ENCODE measurements at regions not wholly inside any gene's neighbourhood (a gene's known extent, or its start where the extent isn't known, plus 50 kb on each side); places are given as distances from the start of the nearest gene placed in this dataset.

- Mint-ChIP-seq H3K27me3 (ENCODE audit: low read depth) (peaks cover 8% of the 10 kb centered on the region), H3K4me3 (no peak overlapping the region)
- no peak for ATAC-seq (replicated peaks in 1 of 2)
Observed at GRCh38 chr5:54837093-54837492, 148.3 kb downstream of the ESM1 start.

DNA sequence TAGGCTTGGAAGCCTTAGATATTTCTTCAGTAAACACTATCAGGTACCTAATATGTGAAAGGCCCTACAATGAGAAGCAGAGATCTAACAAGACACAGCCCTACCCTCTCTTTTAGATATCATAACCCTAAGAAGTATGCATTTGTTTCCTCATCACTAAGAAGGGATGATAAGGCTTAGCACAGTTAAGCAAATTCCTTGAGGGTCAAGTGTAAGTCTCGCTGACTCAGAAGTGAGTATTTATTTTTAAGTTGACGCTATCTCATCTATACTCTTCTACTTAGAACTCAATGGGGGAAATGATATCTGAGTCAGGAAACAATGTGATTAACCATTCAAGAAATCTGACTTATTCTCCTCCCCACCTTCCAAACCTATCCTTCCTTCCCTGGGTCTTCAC is 149.7 kb downstream of the ESM1 start:
- H3K4me3 Mint-ChIP-seq = no peak overlapping the region

More at GRCh38 chr5:54837093-54837492, 148.3 kb downstream of the ESM1 start:
- no peak for DNase-seq
- Mint-ChIP-seq H3K27ac (no peak overlapping the region), H3K9me3 (no peaks in the 10 kb centered on the region), H3K36me3 (ENCODE audit: insufficient read depth in 2 of 2) (no peaks in the 10 kb centered on the region), H3K4me1 (ENCODE audit: low read depth) (peaks cover 12% of the 10 kb centered on the region)

DNA sequence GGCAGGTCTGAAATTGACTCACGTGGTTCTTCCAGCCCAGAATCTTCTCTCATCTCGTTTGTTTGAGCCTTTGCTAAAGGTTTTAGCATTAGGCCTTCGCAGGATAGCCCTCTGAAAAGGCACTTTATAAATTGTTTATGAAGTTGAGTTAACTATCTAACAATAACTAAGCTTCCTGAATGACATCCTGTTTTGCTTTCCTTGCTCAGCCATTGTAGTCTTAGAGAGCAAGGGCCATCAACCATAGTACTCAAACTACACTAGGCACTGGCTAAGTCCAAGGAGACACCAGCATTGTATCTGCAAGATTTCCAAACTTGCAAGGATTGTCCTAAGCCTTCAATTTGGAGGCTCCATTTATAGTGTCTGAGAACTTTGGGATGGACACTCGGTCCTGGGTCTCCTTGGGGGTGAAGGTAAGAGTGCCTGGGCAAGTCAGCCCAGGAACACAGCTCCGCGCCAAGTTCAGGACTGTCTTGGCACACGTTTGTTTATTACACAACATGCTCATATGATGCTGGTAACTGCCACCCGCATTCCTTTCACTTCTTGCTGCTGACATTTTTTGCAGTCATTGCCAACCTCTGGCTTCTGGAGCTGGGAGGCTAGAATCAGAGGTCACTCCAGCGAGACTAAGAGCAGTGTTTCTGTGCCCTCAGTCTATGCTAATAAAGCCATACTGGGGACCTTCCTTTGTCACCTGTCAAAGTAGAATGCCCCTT is 151.1 kb downstream of the ESM1 start:
- ATAC-seq (replicated peaks in 1 of 2) (no peak), DNase-seq (no peak)
- Mint-ChIP-seq H3K4me1 (ENCODE audit: low read depth) (peaks cover under 1% of the 10 kb centered on the region), H3K36me3 (ENCODE audit: insufficient read depth in 2 of 2) (no peaks in the 10 kb centered on the region), H3K4me3 (no peak overlapping the region), H3K27ac (no peak overlapping the region), H3K9me3 (no peaks in the 10 kb centered on the region), H3K27me3 (ENCODE audit: low read depth) (peaks cover 15% of the 10 kb centered on the region)

More for the DNA sequence above, 149.7 kb downstream of the ESM1 start:
- no peak for ATAC-seq (replicated peaks in 1 of 2)
- no peak for DNase-seq
- Mint-ChIP-seq H3K36me3 (ENCODE audit: insufficient read depth in 2 of 2) (no peaks in the 10 kb centered on the region), H3K9me3 (no peaks in the 10 kb centered on the region), H3K4me1 (ENCODE audit: low read depth) (peaks cover 12% of the 10 kb centered on the region), H3K27ac (no peak overlapping the region), H3K27me3 (ENCODE audit: low read depth) (peaks cover 15% of the 10 kb centered on the region)

- Mint-ChIP-seq H3K36me3 (ENCODE audit: insufficient read depth in 2 of 2) (no peaks in the 10 kb centered on the region), H3K27ac (no peak overlapping the region), H3K27me3 (ENCODE audit: low read depth) (peaks cover 14% of the 10 kb centered on the region), H3K4me1 (ENCODE audit: low read depth) (no peaks in the 10 kb centered on the region), H3K4me3 (no peak overlapping the region), H3K9me3 (no peaks in the 10 kb centered on the region)
- DNase-seq = no peak
- no peak for ATAC-seq (replicated peaks in 1 of 2)
Observed at GRCh38 chr5:54833590-54833989, 151.8 kb downstream of the ESM1 start.

- Mint-ChIP-seq H3K27me3 (ENCODE audit: low read depth) (peaks cover 7% of the 10 kb centered on the region), H3K9me3 (no peaks in the 10 kb centered on the region), H3K4me1 (ENCODE audit: low read depth) (no peaks in the 10 kb centered on the region), H3K36me3 (ENCODE audit: insufficient read depth in 2 of 2) (no peaks in the 10 kb centered on the region), H3K4me3 (no peak overlapping the region), H3K27ac (no peak overlapping the region)
- DNase-seq (no peak), ATAC-seq (replicated peaks in 1 of 2) (peak in 1 of 2 donors; percentile 32)
Observed at GRCh38 chr5:54832858-54833257, 152.5 kb downstream of the ESM1 start.

DNA sequence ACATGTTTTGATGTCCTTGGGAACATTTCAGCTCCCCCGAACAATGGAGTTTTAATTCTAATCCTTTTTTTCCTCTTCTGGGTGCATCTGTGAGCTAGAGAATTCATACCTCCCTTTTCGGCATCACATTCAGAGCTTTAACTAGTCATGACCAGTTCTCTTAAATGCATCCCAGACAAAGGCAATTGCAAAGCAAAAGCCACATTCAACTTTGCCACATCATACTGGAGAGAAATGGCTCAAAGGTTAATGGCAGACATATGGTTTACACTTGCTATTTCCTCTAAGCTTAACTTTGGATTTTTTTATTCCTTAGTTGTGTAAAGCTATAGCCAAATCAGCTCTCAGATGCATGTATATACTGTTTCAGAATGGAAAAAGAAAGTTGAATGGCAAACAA is 153.3 kb downstream of the ESM1 start:
- no peak for ATAC-seq (replicated peaks in 1 of 2)
- Mint-ChIP-seq H3K36me3 (ENCODE audit: insufficient read depth in 2 of 2) (no peaks in the 10 kb centered on the region), H3K27ac (no peak overlapping the region), H3K27me3 (ENCODE audit: low read depth) (peaks cover 7% of the 10 kb centered on the region), H3K4me1 (ENCODE audit: low read depth) (no peaks in the 10 kb centered on the region), H3K9me3 (no peaks in the 10 kb centered on the region), H3K4me3 (no peak overlapping the region)
- DNase-seq = no peak

GRCh38 chr5:54831233-54831632 is 154.2 kb downstream of the ESM1 start:
- H3K27ac Mint-ChIP-seq = no peak overlapping the region
- no peaks in the 10 kb centered on the region for H3K36me3 Mint-ChIP-seq (ENCODE audit: insufficient read depth in 2 of 2)
- H3K9me3 Mint-ChIP-seq = no peaks in the 10 kb centered on the region
- no peak for ATAC-seq (replicated peaks in 1 of 2)
- DNase-seq = no peak
- H3K27me3 Mint-ChIP-seq (ENCODE audit: low read depth) = peaks cover 7% of the 10 kb centered on the region
- H3K4me3 Mint-ChIP-seq = no peak overlapping the region
- H3K4me1 Mint-ChIP-seq (ENCODE audit: low read depth) = no peaks in the 10 kb centered on the region

DNA sequence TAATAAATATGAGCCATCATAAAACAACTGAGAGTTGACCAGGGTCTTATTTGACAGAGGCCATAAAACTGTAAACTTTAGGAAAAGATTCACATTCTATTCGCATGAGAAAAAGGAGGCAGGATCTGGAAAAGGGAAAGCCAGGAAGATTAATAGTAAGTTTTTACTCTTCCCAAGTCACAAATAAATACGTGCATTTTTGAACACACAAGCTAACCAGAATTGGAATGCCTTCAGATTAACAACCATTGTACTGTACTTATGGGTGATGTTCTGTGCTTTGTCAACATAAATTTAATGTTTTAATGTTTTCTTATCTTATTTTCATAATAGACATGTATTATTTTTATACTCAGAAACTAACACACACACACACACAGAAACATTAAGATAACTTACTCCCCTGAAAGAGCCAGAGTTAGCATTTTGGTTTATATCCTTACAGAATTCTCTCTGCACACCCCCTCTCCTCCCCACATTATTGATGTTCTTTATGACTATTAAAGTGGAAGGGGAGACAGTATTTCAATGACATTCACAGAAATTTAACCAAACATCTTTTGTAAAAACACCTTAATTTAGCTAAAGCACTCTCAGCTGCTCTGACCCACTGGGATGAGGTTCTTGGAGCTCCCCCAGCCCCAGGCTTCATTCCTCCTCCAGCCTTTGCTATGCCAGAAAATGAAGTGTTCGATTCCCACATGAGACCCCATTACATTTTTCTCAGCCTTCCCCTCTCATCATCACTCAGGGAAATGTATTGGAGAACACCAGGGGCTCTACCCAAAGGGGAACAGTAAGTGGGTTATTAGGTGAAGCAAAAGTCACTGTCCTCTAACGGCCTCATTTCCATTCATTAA is 155.5 kb downstream of the ESM1 start:
- ATAC-seq (replicated peaks in 1 of 2) = no peak
- H3K4me3 Mint-ChIP-seq = no peak overlapping the region
- no peak for DNase-seq
- peaks cover 7% of the 10 kb centered on the region for H3K27me3 Mint-ChIP-seq (ENCODE audit: low read depth)
- H3K4me1 Mint-ChIP-seq (ENCODE audit: low read depth) = no peaks in the 10 kb centered on the region
- no peak overlapping the region for H3K27ac Mint-ChIP-seq
- H3K36me3 Mint-ChIP-seq (ENCODE audit: insufficient read depth in 2 of 2) = no peaks in the 10 kb centered on the region
- H3K9me3 Mint-ChIP-seq = no peaks in the 10 kb centered on the region

- ATAC-seq (replicated peaks in 1 of 2) = no peak
- no peak for DNase-seq
- no peaks in the 10 kb centered on the region for H3K4me1 Mint-ChIP-seq (ENCODE audit: low read depth)
Observed at GRCh38 chr5:54829102-54829501, 156.3 kb downstream of the ESM1 start.

GRCh38 chr5:54828151-54828550 is 157.2 kb downstream of the ESM1 start:
- no peaks in the 10 kb centered on the region for H3K36me3 Mint-ChIP-seq (ENCODE audit: insufficient read depth in 2 of 2)
- H3K4me3 Mint-ChIP-seq = no peak overlapping the region
- peaks cover 7% of the 10 kb centered on the region for H3K27me3 Mint-ChIP-seq (ENCODE audit: low read depth)
- no peak for DNase-seq
- no peaks in the 10 kb centered on the region for H3K4me1 Mint-ChIP-seq (ENCODE audit: low read depth)
- ATAC-seq (replicated peaks in 1 of 2) = no peak
- H3K27ac Mint-ChIP-seq = no peak overlapping the region
- H3K9me3 Mint-ChIP-seq = no peaks in the 10 kb centered on the region

More at GRCh38 chr5:54829102-54829501, 156.3 kb downstream of the ESM1 start:
- Mint-ChIP-seq H3K27ac (no peak overlapping the region), H3K9me3 (no peaks in the 10 kb centered on the region), H3K36me3 (ENCODE audit: insufficient read depth in 2 of 2) (no peaks in the 10 kb centered on the region), H3K4me3 (no peak overlapping the region), H3K27me3 (ENCODE audit: low read depth) (peaks cover 7% of the 10 kb centered on the region)

DNA sequence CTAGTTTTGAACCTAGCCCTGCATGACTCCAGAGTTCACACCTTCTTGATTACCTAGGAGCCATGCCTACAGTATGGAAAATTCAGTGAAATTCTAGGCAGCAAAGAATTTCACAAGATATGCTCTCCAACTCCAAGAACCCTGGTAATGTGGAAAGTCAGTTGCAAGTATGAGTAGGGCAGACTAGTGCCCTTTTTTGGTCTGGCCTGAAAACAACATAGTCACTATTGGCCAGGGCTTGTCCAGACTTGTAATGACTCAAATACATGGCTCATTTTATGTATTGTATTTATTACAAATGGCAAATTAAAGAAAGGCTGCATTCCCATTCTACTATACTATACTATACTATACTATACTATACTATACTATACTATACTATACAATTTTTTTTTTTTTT is 160.4 kb downstream of the ESM1 start:
- no peaks in the 10 kb centered on the region for H3K4me1 Mint-ChIP-seq (ENCODE audit: low read depth)
- no peak for DNase-seq
- ATAC-seq (replicated peaks in 1 of 2) = no peak
- H3K36me3 Mint-ChIP-seq (ENCODE audit: insufficient read depth in 2 of 2) = no peaks in the 10 kb centered on the region
- no peaks in the 10 kb centered on the region for H3K9me3 Mint-ChIP-seq
- no peak overlapping the region for H3K4me3 Mint-ChIP-seq
- peaks cover 12% of the 10 kb centered on the region for H3K27me3 Mint-ChIP-seq (ENCODE audit: low read depth)
- no peak overlapping the region for H3K27ac Mint-ChIP-seq

GRCh38 chr5:54823006-54823405 is 162.4 kb downstream of the ESM1 start:
- Mint-ChIP-seq H3K4me3 (no peak overlapping the region), H3K4me1 (ENCODE audit: low read depth) (no peaks in the 10 kb centered on the region), H3K27me3 (ENCODE audit: low read depth) (peaks cover 12% of the 10 kb centered on the region), H3K9me3 (no peaks in the 10 kb centered on the region), H3K27ac (no peak overlapping the region), H3K36me3 (ENCODE audit: insufficient read depth in 2 of 2) (no peaks in the 10 kb centered on the region)
- DNase-seq = no peak
- ATAC-seq (replicated peaks in 1 of 2) = no peak

DNA sequence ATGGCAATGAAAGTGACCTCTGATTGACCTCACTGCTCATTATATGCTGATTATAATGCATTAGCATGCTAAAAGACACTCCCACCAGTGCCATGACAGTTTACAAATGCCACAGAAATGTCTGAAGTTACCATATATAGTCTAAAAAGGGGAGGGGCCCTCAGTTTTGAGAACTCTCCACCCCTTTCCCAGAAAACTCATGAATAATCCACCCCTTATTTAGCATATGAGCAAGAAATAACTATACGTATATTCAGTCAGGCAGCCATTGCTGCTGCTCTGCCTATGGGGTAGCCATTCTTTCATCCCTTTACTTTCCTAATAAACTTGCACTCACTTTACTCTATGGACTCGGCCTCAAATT is 163.1 kb downstream of the ESM1 start:
- H3K4me3 Mint-ChIP-seq = no peak overlapping the region
- no peak for DNase-seq
- no peak overlapping the region for H3K27ac Mint-ChIP-seq
- H3K27me3 Mint-ChIP-seq (ENCODE audit: low read depth) = peaks cover 12% of the 10 kb centered on the region
- H3K36me3 Mint-ChIP-seq (ENCODE audit: insufficient read depth in 2 of 2) = no peaks in the 10 kb centered on the region
- H3K9me3 Mint-ChIP-seq = no peaks in the 10 kb centered on the region
- no peak for ATAC-seq (replicated peaks in 1 of 2)
- H3K4me1 Mint-ChIP-seq (ENCODE audit: low read depth) = no peaks in the 10 kb centered on the region

Data from activated T-cell treated with anti-CD3 and anti-CD28 coated beads, Interleukin-2, amount 50 U/mL, for 72 hours (primary cell).